ENCODE measurements at regions not wholly inside any gene's neighbourhood (a gene's known extent, or its start where the extent isn't known, plus 50 kb on each side); places are given as distances from the start of the nearest gene placed in this dataset.

DNA sequence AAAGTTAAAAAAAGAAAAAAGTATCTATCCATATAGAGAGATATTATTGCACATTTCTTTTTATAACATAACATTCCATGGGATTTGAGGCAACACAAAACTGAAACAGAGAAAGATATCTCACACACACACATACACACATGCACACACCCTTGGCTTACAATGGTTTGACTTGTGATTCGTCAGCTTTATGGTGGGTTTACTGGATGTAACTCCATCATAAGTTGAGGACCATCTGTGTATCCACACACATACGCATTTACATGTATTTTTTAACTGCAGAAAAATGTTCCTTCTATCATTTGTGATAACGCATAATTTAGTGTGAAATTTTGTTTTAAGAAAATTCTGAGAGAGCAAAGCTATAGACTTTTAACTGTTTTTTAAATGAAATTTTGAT, 74.2 kb upstream of the CDCA7L start:
- H3K9me3 ChIP-seq (ENCODE audit: insufficient read depth, low read length), result no peaks in the 10 kb centered on the region
- no peak overlapping the region for H3K9ac ChIP-seq (ENCODE audit: low read length)
- no peaks in the 10 kb centered on the region for H3F3A ChIP-seq (ENCODE audit: insufficient read depth)
- no peak overlapping the region for H3K4me3 ChIP-seq (ENCODE audit: insufficient read depth, low read length, poor library complexity, severe bottlenecking)
- TF ChIP-seq, protein P1, sequence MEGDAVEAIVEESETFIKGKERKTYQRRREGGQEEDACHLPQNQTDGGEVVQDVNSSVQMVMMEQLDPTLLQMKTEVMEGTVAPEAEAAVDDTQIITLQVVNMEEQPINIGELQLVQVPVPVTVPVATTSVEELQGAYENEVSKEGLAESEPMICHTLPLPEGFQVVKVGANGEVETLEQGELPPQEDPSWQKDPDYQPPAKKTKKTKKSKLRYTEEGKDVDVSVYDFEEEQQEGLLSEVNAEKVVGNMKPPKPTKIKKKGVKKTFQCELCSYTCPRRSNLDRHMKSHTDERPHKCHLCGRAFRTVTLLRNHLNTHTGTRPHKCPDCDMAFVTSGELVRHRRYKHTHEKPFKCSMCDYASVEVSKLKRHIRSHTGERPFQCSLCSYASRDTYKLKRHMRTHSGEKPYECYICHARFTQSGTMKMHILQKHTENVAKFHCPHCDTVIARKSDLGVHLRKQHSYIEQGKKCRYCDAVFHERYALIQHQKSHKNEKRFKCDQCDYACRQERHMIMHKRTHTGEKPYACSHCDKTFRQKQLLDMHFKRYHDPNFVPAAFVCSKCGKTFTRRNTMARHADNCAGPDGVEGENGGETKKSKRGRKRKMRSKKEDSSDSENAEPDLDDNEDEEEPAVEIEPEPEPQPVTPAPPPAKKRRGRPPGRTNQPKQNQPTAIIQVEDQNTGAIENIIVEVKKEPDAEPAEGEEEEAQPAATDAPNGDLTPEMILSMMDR (IDR thresholded peaks at IDR 0.05; ENCODE audit: insufficient read depth, low read length, poor library complexity, severe bottlenecking), result no peak
- TF ChIP-seq EZH2phosphoT487 (conservative IDR thresholded peaks at IDR 0.05; ENCODE audit: low read length), result no peak
- no peaks in the 10 kb centered on the region for H3K27me3 ChIP-seq (ENCODE audit: low read length)
- no peaks in the 10 kb centered on the region for H3K9me2 ChIP-seq (replicated peaks; ENCODE audit: insufficient read depth, low read length)
- no peak overlapping the region for H3K4me2 ChIP-seq (ENCODE audit: low read depth, low read length, poor library complexity, severe bottlenecking)
- no peak overlapping the region for H3K27ac ChIP-seq (ENCODE audit: low read depth, low read length)
- H4K20me1 ChIP-seq (ENCODE audit: low read depth, low read length), result no peaks in the 10 kb centered on the region
- H3K79me2 ChIP-seq (ENCODE audit: insufficient read depth, low read length), result no peaks in the 10 kb centered on the region
- H3K36me3 ChIP-seq (ENCODE audit: low read length), result no peaks in the 10 kb centered on the region
- H2AFZ ChIP-seq (ENCODE audit: low read depth, low read length, severe bottlenecking), result no peak overlapping the region

GRCh38 chr7:22016507-22016906, 70.8 kb upstream of the CDCA7L start:
- no peaks in the 10 kb centered on the region for H3K9me2 ChIP-seq (replicated peaks; ENCODE audit: insufficient read depth, low read length)
- no peaks in the 10 kb centered on the region for H3K36me3 ChIP-seq (ENCODE audit: low read length)
- H3K27me3 ChIP-seq (ENCODE audit: low read length), result no peaks in the 10 kb centered on the region
- no peak for TF ChIP-seq EZH2phosphoT487 (conservative IDR thresholded peaks at IDR 0.05; ENCODE audit: low read length)
- TF ChIP-seq, protein P1 (IDR thresholded peaks at IDR 0.05; ENCODE audit: insufficient read depth, low read length, poor library complexity, severe bottlenecking), result no peak
- no peak overlapping the region for H2AFZ ChIP-seq (ENCODE audit: low read depth, low read length, severe bottlenecking)
- no peaks in the 10 kb centered on the region for H4K20me1 ChIP-seq (ENCODE audit: low read depth, low read length)
- no peak overlapping the region for H3K9ac ChIP-seq (ENCODE audit: low read length)
- no peaks in the 10 kb centered on the region for H3K79me2 ChIP-seq (ENCODE audit: insufficient read depth, low read length)
- no peaks in the 10 kb centered on the region for H3F3A ChIP-seq (ENCODE audit: insufficient read depth)
- no peak overlapping the region for H3K4me3 ChIP-seq (ENCODE audit: insufficient read depth, low read length, poor library complexity, severe bottlenecking)
- no peak overlapping the region for H3K27ac ChIP-seq (ENCODE audit: low read depth, low read length)
- no peaks in the 10 kb centered on the region for H3K9me3 ChIP-seq (ENCODE audit: insufficient read depth, low read length)
- H3K4me2 ChIP-seq (ENCODE audit: low read depth, low read length, poor library complexity, severe bottlenecking), result no peak overlapping the region

DNA sequence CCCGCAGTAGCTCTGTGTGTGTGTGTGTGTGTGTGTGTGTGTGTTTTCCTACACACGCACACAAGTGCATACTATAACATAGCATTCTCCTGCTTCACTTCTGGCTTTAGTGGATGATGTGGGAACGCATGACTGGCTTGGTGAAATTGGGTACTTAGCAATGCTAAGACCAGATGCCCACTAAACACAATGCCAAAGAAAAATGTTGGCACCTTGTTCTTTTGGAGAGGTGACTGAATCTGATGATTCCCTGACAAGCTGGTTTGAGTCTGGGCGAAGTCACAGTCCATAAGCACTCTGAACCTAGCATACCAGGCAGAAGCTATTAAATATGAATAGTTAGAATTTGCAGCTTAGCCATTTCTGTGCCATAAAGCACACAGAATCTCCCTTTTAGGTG, 68.0 kb upstream of the CDCA7L start:
- Histone ChIP-seq H3K4me2 (ENCODE audit: low read depth, low read length, poor library complexity, severe bottlenecking) (no peak overlapping the region), H2AFZ (ENCODE audit: low read depth, low read length, severe bottlenecking) (no peak overlapping the region), H3K27ac (ENCODE audit: low read depth, low read length) (no peak overlapping the region), H4K20me1 (ENCODE audit: low read depth, low read length) (no peaks in the 10 kb centered on the region), H3K9me3 (ENCODE audit: insufficient read depth, low read length) (no peaks in the 10 kb centered on the region), H3K4me3 (ENCODE audit: insufficient read depth, low read length, poor library complexity, severe bottlenecking) (no peak overlapping the region), H3K27me3 (ENCODE audit: low read length) (no peaks in the 10 kb centered on the region), H3K36me3 (ENCODE audit: low read length) (no peaks in the 10 kb centered on the region), H3F3A (ENCODE audit: insufficient read depth) (no peaks in the 10 kb centered on the region), H3K9me2 (replicated peaks; ENCODE audit: insufficient read depth, low read length) (no peaks in the 10 kb centered on the region), H3K79me2 (ENCODE audit: insufficient read depth, low read length) (no peaks in the 10 kb centered on the region), H3K9ac (ENCODE audit: low read length) (no peak overlapping the region)
- no peak for TF ChIP-seq EZH2phosphoT487 (conservative IDR thresholded peaks at IDR 0.05; ENCODE audit: low read length)
- TF ChIP-seq, protein P1 (IDR thresholded peaks at IDR 0.05; ENCODE audit: insufficient read depth, low read length, poor library complexity, severe bottlenecking), result no peak
